GM19193 (cell line): ENCODE measurements at regions not wholly inside any gene's neighbourhood (a gene's known extent, or its start where the extent isn't known, plus 50 kb on each side); places are given as distances from the start of the nearest gene placed in this dataset.

ENCODE experiments used
- POLR2A ChIP-seq: IDR thresholded peaks from 4 replicates; pipeline ENCODE4 v1.6.1; 2011; ENCODE audit not compliant: insufficient read depth, insufficient read length; ENCODE audit errors: extremely low read depth

- no peak for TF ChIP-seq POLR2A
Observed at GRCh38 chr16:85971902-85972638, 73.1 kb downstream of the IRF8 start.

GRCh38 chr16:85974428-85975375 is 75.7 kb downstream of the IRF8 start:
- no peak for TF ChIP-seq POLR2A

GRCh38 chr16:85975451-85975981 is 76.6 kb downstream of the IRF8 start:
- TF ChIP-seq POLR2A: no peak

GRCh38 chr16:85978291-85978775 is 79.4 kb downstream of the IRF8 start:
- TF ChIP-seq POLR2A: no peak

- no peak for TF ChIP-seq POLR2A
Observed at GRCh38 chr16:85978976-85979375, 80.0 kb downstream of the IRF8 start.

- no peak for TF ChIP-seq POLR2A
Observed at GRCh38 chr16:85979605-85980004, 80.6 kb downstream of the IRF8 start.

- no peak for TF ChIP-seq POLR2A
Observed at GRCh38 chr16:85980686-85981085, 81.7 kb downstream of the IRF8 start.

GRCh38 chr16:85981826-85982562 is 83.0 kb downstream of the IRF8 start:
- TF ChIP-seq POLR2A: no peak

GRCh38 chr16:85982563-85982939 is 83.6 kb downstream of the IRF8 start:
- no peak for TF ChIP-seq POLR2A

GRCh38 chr16:85983064-85983463 is 84.1 kb downstream of the IRF8 start:
- TF ChIP-seq POLR2A: no peak

GRCh38 chr16:85983606-85984230 is 84.8 kb downstream of the IRF8 start:
- TF ChIP-seq POLR2A: no peak

- TF ChIP-seq POLR2A: no peak
Observed at GRCh38 chr16:85984231-85984880, 85.4 kb downstream of the IRF8 start.

- no peak for TF ChIP-seq POLR2A
Observed at GRCh38 chr16:85984947-85985451, 86.0 kb downstream of the IRF8 start.
